Loucy (cell line): ENCODE measurements at regions not wholly inside any gene's neighbourhood (a gene's known extent, or its start where the extent isn't known, plus 50 kb on each side); places are given as distances from the start of the nearest gene placed in this dataset.

Experiments
- H2AFZ ChIP-seq: fragments of 200-600 bp; sonication (generic); 2 replicates; pipeline ENCODE4 v1.6.0; 2016; ENCODE audit warnings: antibody characterized with exemption, mild to moderate bottlenecking, low read length, moderate library complexity
- H3F3A ChIP-seq: fragments of 200-600 bp; 2 replicates; pipeline ENCODE4 v1.6.0; 2016; ENCODE audit warnings: antibody characterized with exemption, low read depth, mild to moderate bottlenecking
- H3K27me3 ChIP-seq: fragments of 200-600 bp; sonication (generic); 2 replicates; pipeline ENCODE4 v1.6.1; 2014; ENCODE audit warnings: low read length, mild to moderate bottlenecking; ENCODE audit not compliant: insufficient read depth, poor library complexity, severe bottlenecking
- H3K36me3 ChIP-seq: fragments of 200-600 bp; sonication (generic); 2 replicates; pipeline ENCODE4 v1.6.1; 2016; ENCODE audit warnings: low read length; ENCODE audit not compliant: insufficient read depth
- H3K4me1 ChIP-seq: fragments of 200-600 bp; sonication (generic); 2 replicates; pipeline ENCODE4 v1.5.1; 2014; ENCODE audit warnings: low read length, mild to moderate bottlenecking; ENCODE audit not compliant: insufficient read depth, poor library complexity, severe bottlenecking
- H3K4me2 ChIP-seq: fragments of 200-600 bp; sonication (generic); 2 replicates; pipeline ENCODE4 v1.6.0; 2014; ENCODE audit warnings: antibody characterized with exemption, low read length, low read depth, mild to moderate bottlenecking; ENCODE audit not compliant: poor library complexity, severe bottlenecking
- H3K4me3 ChIP-seq: fragments of 200-600 bp; sonication (generic); 2 replicates; pipeline ENCODE4 v1.5.1; 2014; ENCODE audit warnings: low read length, mild to moderate bottlenecking, mixed read lengths; ENCODE audit not compliant: poor library complexity, severe bottlenecking
- H3K79me2 ChIP-seq: fragments of 200-600 bp; sonication (generic); 2 replicates; pipeline ENCODE4 v1.6.1; 2014; ENCODE audit warnings: low read length; ENCODE audit not compliant: insufficient read depth
- H3K9ac ChIP-seq: fragments of 200-600 bp; sonication (generic); 2 replicates; pipeline ENCODE4 v1.6.0; 2014; ENCODE audit warnings: mild to moderate bottlenecking, low read depth, low read length, moderate library complexity; ENCODE audit not compliant: poor library complexity, severe bottlenecking
- H3K9me2 ChIP-seq: fragments of 200-600 bp; sonication (generic); replicated peaks from 2 replicates; pipeline ENCODE4 v1.6.1; 2016; ENCODE audit warnings: low read depth, low read length, mixed read lengths
- H3K9me3 ChIP-seq: fragments of 200-600 bp; sonication (generic); 2 replicates; pipeline ENCODE4 v1.6.1; 2014; ENCODE audit warnings: mild to moderate bottlenecking, antibody characterized with exemption, low read length, low read depth; ENCODE audit not compliant: insufficient read depth
- H4K20me1 ChIP-seq: fragments of 200-600 bp; sonication (generic); 2 replicates; pipeline ENCODE4 v1.6.0; 2014; ENCODE audit warnings: antibody characterized with exemption, low read length, mild to moderate bottlenecking; ENCODE audit not compliant: insufficient read depth, poor library complexity, severe bottlenecking
- EZH2phosphoT487 ChIP-seq: fragments of 200-600 bp; IDR thresholded peaks from 2 replicates; pipeline ENCODE4 v1.6.1; 2018; ENCODE audit warnings: antibody characterized with exemption, mild to moderate bottlenecking, moderate library complexity, borderline replicate concordance
- TF ChIP-seq, protein P1 (sequence below): fragments of 200-600 bp; sonication (generic); conservative IDR thresholded peaks from 2 replicates; pipeline ENCODE4 v1.5.1; 2014; ENCODE audit warnings: mild to moderate bottlenecking, antibody characterized with exemption, low read length

DNA sequence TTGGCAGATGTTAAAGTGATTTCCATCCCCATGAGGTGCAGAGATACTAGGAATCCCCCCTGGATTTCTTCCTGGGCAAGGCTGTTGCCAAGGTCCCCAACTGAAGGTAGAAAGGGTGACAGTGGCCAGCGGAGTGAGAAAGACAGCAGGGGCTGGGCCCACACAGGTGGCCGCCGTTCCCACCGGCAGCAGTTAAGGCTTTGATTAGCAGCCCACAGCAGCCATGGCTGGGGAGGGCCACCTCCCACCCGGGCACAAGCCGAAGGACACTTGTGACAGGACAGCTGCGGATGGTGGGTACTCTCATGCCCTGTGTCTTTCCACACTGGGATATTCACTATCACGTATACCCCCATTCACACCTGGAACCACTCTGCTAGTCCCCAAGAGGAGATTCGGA lies 63.9 kb upstream of the CDYL start:
- no peaks in the 10 kb centered on the region for H3F3A ChIP-seq
- peaks cover 8% of the 10 kb centered on the region for H3K4me1 ChIP-seq
- H3K36me3 ChIP-seq: no peaks in the 10 kb centered on the region
- no peaks in the 10 kb centered on the region for H3K27me3 ChIP-seq
- H3K9ac ChIP-seq: no peak overlapping the region
- H3K9me3 ChIP-seq: 0 out of 2 replicates have a peak, but pooled peaks cover 2% of the 10 kb centered on the region
- H3K4me2 ChIP-seq: no peak overlapping the region
- TF ChIP-seq, protein P1, sequence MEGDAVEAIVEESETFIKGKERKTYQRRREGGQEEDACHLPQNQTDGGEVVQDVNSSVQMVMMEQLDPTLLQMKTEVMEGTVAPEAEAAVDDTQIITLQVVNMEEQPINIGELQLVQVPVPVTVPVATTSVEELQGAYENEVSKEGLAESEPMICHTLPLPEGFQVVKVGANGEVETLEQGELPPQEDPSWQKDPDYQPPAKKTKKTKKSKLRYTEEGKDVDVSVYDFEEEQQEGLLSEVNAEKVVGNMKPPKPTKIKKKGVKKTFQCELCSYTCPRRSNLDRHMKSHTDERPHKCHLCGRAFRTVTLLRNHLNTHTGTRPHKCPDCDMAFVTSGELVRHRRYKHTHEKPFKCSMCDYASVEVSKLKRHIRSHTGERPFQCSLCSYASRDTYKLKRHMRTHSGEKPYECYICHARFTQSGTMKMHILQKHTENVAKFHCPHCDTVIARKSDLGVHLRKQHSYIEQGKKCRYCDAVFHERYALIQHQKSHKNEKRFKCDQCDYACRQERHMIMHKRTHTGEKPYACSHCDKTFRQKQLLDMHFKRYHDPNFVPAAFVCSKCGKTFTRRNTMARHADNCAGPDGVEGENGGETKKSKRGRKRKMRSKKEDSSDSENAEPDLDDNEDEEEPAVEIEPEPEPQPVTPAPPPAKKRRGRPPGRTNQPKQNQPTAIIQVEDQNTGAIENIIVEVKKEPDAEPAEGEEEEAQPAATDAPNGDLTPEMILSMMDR: no peak
- no peak for TF ChIP-seq EZH2phosphoT487
- H2AFZ ChIP-seq: no peak overlapping the region
- no peaks in the 10 kb centered on the region for H4K20me1 ChIP-seq
- no peaks in the 10 kb centered on the region for H3K79me2 ChIP-seq
- no peaks in the 10 kb centered on the region for H3K9me2 ChIP-seq
- H3K4me3 ChIP-seq: no peak overlapping the region

DNA sequence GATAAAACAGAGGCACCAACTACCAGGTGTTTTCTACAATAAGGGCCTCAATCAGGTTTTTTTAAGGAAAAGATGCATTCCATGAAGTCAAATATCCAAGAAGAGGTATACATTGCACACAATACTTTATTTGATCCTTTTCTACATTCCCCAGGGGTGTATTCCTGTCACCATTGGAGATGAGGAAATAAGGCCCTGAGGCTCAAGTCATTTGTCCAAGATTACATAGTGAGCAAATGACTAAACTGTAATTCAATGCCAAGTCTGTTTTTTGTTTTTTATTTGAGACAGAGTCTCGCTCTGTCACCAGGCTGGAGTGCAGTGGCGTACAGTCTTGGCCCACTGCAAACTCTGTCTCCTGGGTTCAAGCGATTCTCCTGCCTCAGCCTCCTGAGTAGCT lies 69.2 kb upstream of the CDYL start:
- no peak for TF ChIP-seq EZH2phosphoT487
- TF ChIP-seq, protein P1: no peak
- Histone ChIP-seq H2AFZ (no peak overlapping the region), H3K9me3 (0 out of 2 replicates have a peak, but pooled peaks cover 2% of the 10 kb centered on the region), H3K27me3 (no peaks in the 10 kb centered on the region), H4K20me1 (no peaks in the 10 kb centered on the region), H3K4me3 (no peak overlapping the region), H3K9ac (no peak overlapping the region), H3K9me2 (no peaks in the 10 kb centered on the region), H3K79me2 (no peaks in the 10 kb centered on the region), H3K4me2 (no peak overlapping the region), H3K36me3 (no peaks in the 10 kb centered on the region), H3F3A (no peaks in the 10 kb centered on the region), H3K4me1 (no peaks in the 10 kb centered on the region)

DNA sequence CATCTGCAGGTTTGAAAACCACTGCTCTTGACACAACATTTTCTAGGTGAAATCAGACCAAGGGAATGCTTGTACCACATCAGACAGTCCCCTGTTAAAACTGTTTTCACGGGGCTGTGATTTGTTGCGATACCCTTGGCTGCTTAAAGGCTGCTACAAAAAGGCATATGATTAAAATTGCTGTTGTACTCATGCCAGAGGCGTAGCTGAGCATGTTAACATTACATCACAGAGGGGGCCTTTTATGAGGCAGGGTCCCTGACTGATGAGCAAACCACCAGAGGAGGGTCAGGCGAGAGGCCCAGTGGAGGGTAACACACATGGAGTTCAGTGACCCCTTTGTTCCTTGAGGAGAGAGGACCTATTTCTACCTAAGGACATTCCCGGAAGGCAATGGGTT lies 70.4 kb upstream of the CDYL start:
- Histone ChIP-seq H3K4me1 (no peaks in the 10 kb centered on the region), H3K9ac (no peak overlapping the region), H3K9me3 (0 out of 2 replicates have a peak, but pooled peaks cover 2% of the 10 kb centered on the region), H4K20me1 (no peaks in the 10 kb centered on the region), H3K4me3 (no peak overlapping the region), H3F3A (no peaks in the 10 kb centered on the region), H2AFZ (no peak overlapping the region), H3K36me3 (no peaks in the 10 kb centered on the region), H3K9me2 (no peaks in the 10 kb centered on the region), H3K79me2 (no peaks in the 10 kb centered on the region), H3K27me3 (no peaks in the 10 kb centered on the region), H3K4me2 (no peak overlapping the region)
- TF ChIP-seq, protein P1: no peak
- no peak for TF ChIP-seq EZH2phosphoT487
